ENCODE measurements at regions not wholly inside any gene's neighbourhood (a gene's known extent, or its start where the extent isn't known, plus 50 kb on each side); places are given as distances from the start of the nearest gene placed in this dataset.

GRCh38 chr5:85838781-85839180, 779.0 kb upstream of the COX7C start:
- H3K27ac ChIP-seq (ENCODE audit: low read depth in 2 of 2, low read length in 2 of 2): no peak overlapping the region
- H3K36me3 ChIP-seq (ENCODE audit: control insufficient read depth in 2 of 2, insufficient read depth in 2 of 2, low read length in 2 of 2): no peaks in the 10 kb centered on the region
- H3K4me1 ChIP-seq (ENCODE audit: control insufficient read depth in 2 of 2, insufficient read depth in 2 of 2, low read length in 2 of 2): no peaks in the 10 kb centered on the region
- H3K27me3 ChIP-seq (ENCODE audit: control insufficient read depth in 2 of 2, insufficient read depth in 2 of 2, low read length in 2 of 2): no peaks in the 10 kb centered on the region
- H3K4me3 ChIP-seq (ENCODE audit: low read length in 2 of 2): no peak overlapping the region
- H3K9ac ChIP-seq (ENCODE audit: low read depth in 1 of 2, low read length in 2 of 2): no peak overlapping the region
- no peaks in the 10 kb centered on the region for H3K9me3 ChIP-seq (ENCODE audit: control insufficient read depth in 2 of 2, low read length in 2 of 2)

- no peaks in the 10 kb centered on the region for H3K36me3 ChIP-seq (ENCODE audit: control insufficient read depth in 2 of 2, insufficient read depth in 2 of 2, low read length in 2 of 2)
- H3K4me1 ChIP-seq (ENCODE audit: control insufficient read depth in 2 of 2, insufficient read depth in 2 of 2, low read length in 2 of 2): no peaks in the 10 kb centered on the region
- no peak overlapping the region for H3K27ac ChIP-seq (ENCODE audit: low read depth in 2 of 2, low read length in 2 of 2)
- no peak overlapping the region for H3K9ac ChIP-seq (ENCODE audit: low read depth in 1 of 2, low read length in 2 of 2)
- no peaks in the 10 kb centered on the region for H3K9me3 ChIP-seq (ENCODE audit: control insufficient read depth in 2 of 2, low read length in 2 of 2)
- no peak overlapping the region for H3K4me3 ChIP-seq (ENCODE audit: low read length in 2 of 2)
- H3K27me3 ChIP-seq (ENCODE audit: control insufficient read depth in 2 of 2, insufficient read depth in 2 of 2, low read length in 2 of 2): no peaks in the 10 kb centered on the region
Measured at GRCh38 chr5:85841653-85842052, 776.1 kb upstream of the COX7C start.

- H3K9ac ChIP-seq (ENCODE audit: low read depth in 1 of 2, low read length in 2 of 2): no peak overlapping the region
- no peaks in the 10 kb centered on the region for H3K9me3 ChIP-seq (ENCODE audit: control insufficient read depth in 2 of 2, low read length in 2 of 2)
- H3K27ac ChIP-seq (ENCODE audit: low read depth in 2 of 2, low read length in 2 of 2): no peak overlapping the region
- H3K4me1 ChIP-seq (ENCODE audit: control insufficient read depth in 2 of 2, insufficient read depth in 2 of 2, low read length in 2 of 2): no peaks in the 10 kb centered on the region
- H3K36me3 ChIP-seq (ENCODE audit: control insufficient read depth in 2 of 2, insufficient read depth in 2 of 2, low read length in 2 of 2): no peaks in the 10 kb centered on the region
- no peaks in the 10 kb centered on the region for H3K27me3 ChIP-seq (ENCODE audit: control insufficient read depth in 2 of 2, insufficient read depth in 2 of 2, low read length in 2 of 2)
- no peak overlapping the region for H3K4me3 ChIP-seq (ENCODE audit: low read length in 2 of 2)
Measured at GRCh38 chr5:85843535-85843934, 774.2 kb upstream of the COX7C start.

GRCh38 chr5:85849411-85849810, 768.3 kb upstream of the COX7C start:
- Histone ChIP-seq H3K9ac (ENCODE audit: low read depth in 1 of 2, low read length in 2 of 2) (no peak overlapping the region), H3K27ac (ENCODE audit: low read depth in 2 of 2, low read length in 2 of 2) (no peak overlapping the region), H3K9me3 (ENCODE audit: control insufficient read depth in 2 of 2, low read length in 2 of 2) (no peaks in the 10 kb centered on the region), H3K4me3 (ENCODE audit: low read length in 2 of 2) (no peak overlapping the region), H3K36me3 (ENCODE audit: control insufficient read depth in 2 of 2, insufficient read depth in 2 of 2, low read length in 2 of 2) (no peaks in the 10 kb centered on the region), H3K27me3 (ENCODE audit: control insufficient read depth in 2 of 2, insufficient read depth in 2 of 2, low read length in 2 of 2) (no peaks in the 10 kb centered on the region), H3K4me1 (ENCODE audit: control insufficient read depth in 2 of 2, insufficient read depth in 2 of 2, low read length in 2 of 2) (no peaks in the 10 kb centered on the region)

- H3K9ac ChIP-seq (ENCODE audit: low read depth in 1 of 2, low read length in 2 of 2): no peak overlapping the region
- no peaks in the 10 kb centered on the region for H3K36me3 ChIP-seq (ENCODE audit: control insufficient read depth in 2 of 2, insufficient read depth in 2 of 2, low read length in 2 of 2)
- no peaks in the 10 kb centered on the region for H3K9me3 ChIP-seq (ENCODE audit: control insufficient read depth in 2 of 2, low read length in 2 of 2)
Measured at GRCh38 chr5:85865296-85865695, 752.4 kb upstream of the COX7C start.

GRCh38 chr5:85868070-85868469, 749.7 kb upstream of the COX7C start:
- Histone ChIP-seq H3K9me3 (ENCODE audit: control insufficient read depth in 2 of 2, low read length in 2 of 2) (no peaks in the 10 kb centered on the region), H3K4me3 (ENCODE audit: low read length in 2 of 2) (no peak overlapping the region), H3K36me3 (ENCODE audit: control insufficient read depth in 2 of 2, insufficient read depth in 2 of 2, low read length in 2 of 2) (no peaks in the 10 kb centered on the region), H3K27ac (ENCODE audit: low read depth in 2 of 2, low read length in 2 of 2) (no peak overlapping the region), H3K27me3 (ENCODE audit: control insufficient read depth in 2 of 2, insufficient read depth in 2 of 2, low read length in 2 of 2) (no peaks in the 10 kb centered on the region), H3K9ac (ENCODE audit: low read depth in 1 of 2, low read length in 2 of 2) (no peak overlapping the region), H3K4me1 (ENCODE audit: control insufficient read depth in 2 of 2, insufficient read depth in 2 of 2, low read length in 2 of 2) (no peaks in the 10 kb centered on the region)

More at GRCh38 chr5:85865296-85865695, 752.4 kb upstream of the COX7C start:
- Histone ChIP-seq H3K27me3 (ENCODE audit: control insufficient read depth in 2 of 2, insufficient read depth in 2 of 2, low read length in 2 of 2) (no peaks in the 10 kb centered on the region), H3K4me1 (ENCODE audit: control insufficient read depth in 2 of 2, insufficient read depth in 2 of 2, low read length in 2 of 2) (no peaks in the 10 kb centered on the region), H3K4me3 (ENCODE audit: low read length in 2 of 2) (no peak overlapping the region), H3K27ac (ENCODE audit: low read depth in 2 of 2, low read length in 2 of 2) (no peak overlapping the region)

GRCh38 chr5:85893996-85894395, 723.7 kb upstream of the COX7C start:
- Histone ChIP-seq H3K27ac (ENCODE audit: low read depth in 2 of 2, low read length in 2 of 2) (no peak overlapping the region), H3K27me3 (ENCODE audit: control insufficient read depth in 2 of 2, insufficient read depth in 2 of 2, low read length in 2 of 2) (no peaks in the 10 kb centered on the region), H3K4me1 (ENCODE audit: control insufficient read depth in 2 of 2, insufficient read depth in 2 of 2, low read length in 2 of 2) (no peaks in the 10 kb centered on the region), H3K9ac (ENCODE audit: low read depth in 1 of 2, low read length in 2 of 2) (no peak overlapping the region), H3K4me3 (ENCODE audit: low read length in 2 of 2) (no peak overlapping the region), H3K9me3 (ENCODE audit: control insufficient read depth in 2 of 2, low read length in 2 of 2) (no peaks in the 10 kb centered on the region), H3K36me3 (ENCODE audit: control insufficient read depth in 2 of 2, insufficient read depth in 2 of 2, low read length in 2 of 2) (no peaks in the 10 kb centered on the region)

GRCh38 chr5:85896514-85896913, 721.2 kb upstream of the COX7C start:
- Histone ChIP-seq H3K27me3 (ENCODE audit: control insufficient read depth in 2 of 2, insufficient read depth in 2 of 2, low read length in 2 of 2) (no peaks in the 10 kb centered on the region), H3K4me3 (ENCODE audit: low read length in 2 of 2) (no peak overlapping the region), H3K9ac (ENCODE audit: low read depth in 1 of 2, low read length in 2 of 2) (no peak overlapping the region), H3K4me1 (ENCODE audit: control insufficient read depth in 2 of 2, insufficient read depth in 2 of 2, low read length in 2 of 2) (no peaks in the 10 kb centered on the region), H3K27ac (ENCODE audit: low read depth in 2 of 2, low read length in 2 of 2) (no peak overlapping the region), H3K36me3 (ENCODE audit: control insufficient read depth in 2 of 2, insufficient read depth in 2 of 2, low read length in 2 of 2) (no peaks in the 10 kb centered on the region), H3K9me3 (ENCODE audit: control insufficient read depth in 2 of 2, low read length in 2 of 2) (no peaks in the 10 kb centered on the region)

- Histone ChIP-seq H3K27me3 (ENCODE audit: control insufficient read depth in 2 of 2, insufficient read depth in 2 of 2, low read length in 2 of 2) (no peaks in the 10 kb centered on the region), H3K4me3 (ENCODE audit: low read length in 2 of 2) (no peak overlapping the region), H3K4me1 (ENCODE audit: control insufficient read depth in 2 of 2, insufficient read depth in 2 of 2, low read length in 2 of 2) (no peaks in the 10 kb centered on the region), H3K36me3 (ENCODE audit: control insufficient read depth in 2 of 2, insufficient read depth in 2 of 2, low read length in 2 of 2) (no peaks in the 10 kb centered on the region), H3K9me3 (ENCODE audit: control insufficient read depth in 2 of 2, low read length in 2 of 2) (no peaks in the 10 kb centered on the region), H3K27ac (ENCODE audit: low read depth in 2 of 2, low read length in 2 of 2) (no peak overlapping the region), H3K9ac (ENCODE audit: low read depth in 1 of 2, low read length in 2 of 2) (no peak overlapping the region)
Measured at GRCh38 chr5:85906460-85906859, 711.3 kb upstream of the COX7C start.

- Histone ChIP-seq H3K9ac (ENCODE audit: low read depth in 1 of 2, low read length in 2 of 2) (no peak overlapping the region), H3K27ac (ENCODE audit: low read depth in 2 of 2, low read length in 2 of 2) (no peak overlapping the region), H3K4me1 (ENCODE audit: control insufficient read depth in 2 of 2, insufficient read depth in 2 of 2, low read length in 2 of 2) (no peaks in the 10 kb centered on the region), H3K27me3 (ENCODE audit: control insufficient read depth in 2 of 2, insufficient read depth in 2 of 2, low read length in 2 of 2) (no peaks in the 10 kb centered on the region), H3K9me3 (ENCODE audit: control insufficient read depth in 2 of 2, low read length in 2 of 2) (no peaks in the 10 kb centered on the region), H3K4me3 (ENCODE audit: low read length in 2 of 2) (no peak overlapping the region), H3K36me3 (ENCODE audit: control insufficient read depth in 2 of 2, insufficient read depth in 2 of 2, low read length in 2 of 2) (no peaks in the 10 kb centered on the region)
Measured at GRCh38 chr5:85910335-85910734, 707.4 kb upstream of the COX7C start.

- H3K9ac ChIP-seq (ENCODE audit: low read depth in 1 of 2, low read length in 2 of 2): no peak overlapping the region
- H3K27me3 ChIP-seq (ENCODE audit: control insufficient read depth in 2 of 2, insufficient read depth in 2 of 2, low read length in 2 of 2): no peaks in the 10 kb centered on the region
- no peak overlapping the region for H3K4me3 ChIP-seq (ENCODE audit: low read length in 2 of 2)
- H3K4me1 ChIP-seq (ENCODE audit: control insufficient read depth in 2 of 2, insufficient read depth in 2 of 2, low read length in 2 of 2): no peaks in the 10 kb centered on the region
- no peaks in the 10 kb centered on the region for H3K9me3 ChIP-seq (ENCODE audit: control insufficient read depth in 2 of 2, low read length in 2 of 2)
- no peak overlapping the region for H3K27ac ChIP-seq (ENCODE audit: low read depth in 2 of 2, low read length in 2 of 2)
- H3K36me3 ChIP-seq (ENCODE audit: control insufficient read depth in 2 of 2, insufficient read depth in 2 of 2, low read length in 2 of 2): no peaks in the 10 kb centered on the region
Measured at GRCh38 chr5:85920984-85921383, 696.8 kb upstream of the COX7C start.
